ENCODE measurements at regions not wholly inside any gene's neighbourhood (a gene's known extent, or its start where the extent isn't known, plus 50 kb on each side); places are given as distances from the start of the nearest gene placed in this dataset.
A peak's percentile ranks its signal among the peaks of the same experiment; 100 is the strongest.

GRCh38 chr4:1464581-1465171 lies 58.4 kb upstream of the NKX1-1 start:
- TF ChIP-seq EZH2 (IDR thresholded peaks at IDR 0.05; ENCODE audit: borderline replicate concordance, low read depth, low read length, poor library complexity, severe bottlenecking) (no peak), CTCF (conservative IDR thresholded peaks at IDR 0.05; ENCODE audit: low read depth, low read length) (no peak)
- Histone ChIP-seq H3K9me3 (ENCODE audit: low read depth, low read length, poor library complexity, severe bottlenecking) (no peaks in the 10 kb centered on the region), H3K27ac (ENCODE audit: low read depth, low read length, poor library complexity, severe bottlenecking) (no peak overlapping the region), H3K4me3 (ENCODE audit: low read depth, low read length, poor library complexity, severe bottlenecking) (no peak overlapping the region), H3K36me3 (ENCODE audit: insufficient read depth, low read length, poor library complexity, severe bottlenecking) (no peaks in the 10 kb centered on the region), H3K4me1 (ENCODE audit: insufficient read depth, low read length, poor library complexity, severe bottlenecking) (no peaks in the 10 kb centered on the region), H3K27me3 (replicated peaks; ENCODE audit: insufficient read depth, low read depth, low read length, poor library complexity) (peaks cover 55% of the 10 kb centered on the region)
- ChIA-PET CTCF (no interaction called here), POLR2A (ENCODE audit: low non-redundant PET) (no interaction called here)
- BruUV-seq (replicated peaks): no TSS peak
- intact Hi-C loops (cut with micrococcal nuclease; ENCODE audit: unreplicated experiment): no loop called here
- no peak for DNase-seq (ENCODE audit: low spot score)

GRCh38 chr4:1463927-1464540 lies 57.8 kb upstream of the NKX1-1 start:
- no TSS peak for BruUV-seq (replicated peaks)
- POLR2A ChIA-PET (ENCODE audit: low non-redundant PET): no interaction called here
- Histone ChIP-seq H3K9me3 (ENCODE audit: low read depth, low read length, poor library complexity, severe bottlenecking) (no peaks in the 10 kb centered on the region), H3K4me3 (ENCODE audit: low read depth, low read length, poor library complexity, severe bottlenecking) (no peak overlapping the region), H3K27ac (ENCODE audit: low read depth, low read length, poor library complexity, severe bottlenecking) (no peak overlapping the region), H3K27me3 (replicated peaks; ENCODE audit: insufficient read depth, low read depth, low read length, poor library complexity) (peaks cover 62% of the 10 kb centered on the region), H3K4me1 (ENCODE audit: insufficient read depth, low read length, poor library complexity, severe bottlenecking) (no peaks in the 10 kb centered on the region), H3K36me3 (ENCODE audit: insufficient read depth, low read length, poor library complexity, severe bottlenecking) (no peaks in the 10 kb centered on the region)
- intact Hi-C loops (cut with micrococcal nuclease; ENCODE audit: unreplicated experiment): no loop called here
- CTCF ChIA-PET: no interaction called here
- TF ChIP-seq CTCF (conservative IDR thresholded peaks at IDR 0.05; ENCODE audit: low read depth, low read length) (no peak), EZH2 (IDR thresholded peaks at IDR 0.05; ENCODE audit: borderline replicate concordance, low read depth, low read length, poor library complexity, severe bottlenecking) (peak; percentile 35)
- no peak for DNase-seq (ENCODE audit: low spot score)

GRCh38 chr4:1463088-1463926 lies 57.1 kb upstream of the NKX1-1 start:
- H3K36me3 ChIP-seq (ENCODE audit: insufficient read depth, low read length, poor library complexity, severe bottlenecking): no peaks in the 10 kb centered on the region
- H3K27ac ChIP-seq (ENCODE audit: low read depth, low read length, poor library complexity, severe bottlenecking): no peak overlapping the region
- BruUV-seq (replicated peaks): no TSS peak
- TF ChIP-seq CTCF (conservative IDR thresholded peaks at IDR 0.05; ENCODE audit: low read depth, low read length): no peak
- no peak for TF ChIP-seq EZH2 (IDR thresholded peaks at IDR 0.05; ENCODE audit: borderline replicate concordance, low read depth, low read length, poor library complexity, severe bottlenecking)
- no peaks in the 10 kb centered on the region for H3K4me1 ChIP-seq (ENCODE audit: insufficient read depth, low read length, poor library complexity, severe bottlenecking)
- no peak for DNase-seq (ENCODE audit: low spot score)
- CTCF ChIA-PET: no interaction called here
- H3K27me3 ChIP-seq (replicated peaks; ENCODE audit: insufficient read depth, low read depth, low read length, poor library complexity): peaks cover 69% of the 10 kb centered on the region
- intact Hi-C loops (cut with micrococcal nuclease; ENCODE audit: unreplicated experiment): no loop called here
- POLR2A ChIA-PET (ENCODE audit: low non-redundant PET): no interaction called here
- no peak overlapping the region for H3K4me3 ChIP-seq (ENCODE audit: low read depth, low read length, poor library complexity, severe bottlenecking)
- no peaks in the 10 kb centered on the region for H3K9me3 ChIP-seq (ENCODE audit: low read depth, low read length, poor library complexity, severe bottlenecking)

Data from A673 (cell line).